HEK293 (cell line): ENCODE measurements at regions not wholly inside any gene's neighbourhood (a gene's known extent, or its start where the extent isn't known, plus 50 kb on each side); places are given as distances from the start of the nearest gene placed in this dataset.
A peak's percentile ranks its signal among the peaks of the same experiment; 100 is the strongest.
"Not testable (repeated sequence)": the region's sequence is repeated elsewhere in the genome, so short reads cannot be mapped to it uniquely, and the experiment has no call there.

ENCODE experiments used
- CTCF ChIA-PET: fragments of 350-600 bp; formaldehyde crosslinking; extraction: SDS; loops from one replicate; lab custom pipeline; 2021; ENCODE audit warnings: antibody characterized with exemption; lab: Yijun Ruan, JAX
- POLR2A ChIA-PET: fragments of 300-600 bp; formaldehyde crosslinking; extraction: SDS; loops from one replicate; lab custom pipeline; 2020; ENCODE audit warnings: antibody characterized with exemption, inconsistent platforms; lab: Yijun Ruan, JAX
- H3K27ac ChIP-seq: fragments of 200-500 bp; sonication (Bioruptor generic); 2 replicates; pipeline ENCODE4 v1.5.1; 2014; ENCODE audit warnings: low read depth, low read length, control low read depth, inconsistent platforms; ENCODE audit errors: extremely low read depth
- H3K36me3 ChIP-seq, 2 experiments: fragments of 200-500 bp in 1 of 2; sonication (Bioruptor generic) in 1 of 2; 1 replicate in 1 of 2; 2 replicates in 1 of 2; pipeline ENCODE4 v1.5.1; 2014 to 2017; ENCODE audit warnings: inconsistent platforms in 2 of 2, low read length in 2 of 2; ENCODE audit not compliant: control insufficient read depth in 2 of 2, insufficient read depth in 1 of 2
- H3K4me1 ChIP-seq: fragments of 200-500 bp; sonication (Bioruptor generic); 2 replicates; pipeline ENCODE4 v1.5.1; 2014; ENCODE audit warnings: mild to moderate bottlenecking, low read length, inconsistent platforms; ENCODE audit not compliant: control insufficient read depth, insufficient read depth
- H3K4me3 ChIP-seq: 2 replicates; pipeline ENCODE4 v1.5.1; 2011; ENCODE audit warnings: low read depth, mild to moderate bottlenecking, control low read depth, low read length, moderate library complexity
- H3K9me3 ChIP-seq: fragments of 200-500 bp; sonication (Bioruptor generic); 2 replicates; pipeline ENCODE4 v1.5.1; 2014; ENCODE audit warnings: low read depth, low read length, inconsistent platforms; ENCODE audit not compliant: control insufficient read depth, insufficient read depth
- KLF1 ChIP-seq: fragments of 450-650 bp; formaldehyde crosslinking; IDR thresholded peaks from 2 replicates; pipeline ENCODE4 v1.5.1; 2016; ENCODE audit warnings: missing biosample characterization, missing genetic modification characterization
- PRDM4 ChIP-seq: fragments of 450-650 bp; formaldehyde crosslinking; IDR thresholded peaks from 2 replicates; pipeline ENCODE4 v1.5.1; 2017; ENCODE audit warnings: missing biosample characterization, missing genetic modification characterization
- SP3 ChIP-seq: fragments of 450-650 bp; formaldehyde crosslinking; IDR thresholded peaks from 2 replicates; pipeline ENCODE4 v1.5.1; 2016; ENCODE audit warnings: missing biosample characterization, missing genetic modification characterization
- YY1 ChIP-seq: fragments of 450-650 bp; formaldehyde crosslinking; IDR thresholded peaks from 2 replicates; pipeline ENCODE4 v1.5.1; 2018; ENCODE audit warnings: missing biosample characterization, missing genetic modification characterization
- ZBTB48 ChIP-seq: fragments of 450-650 bp; formaldehyde crosslinking; IDR thresholded peaks from 2 replicates; pipeline ENCODE4 v1.5.1; 2016; ENCODE audit warnings: missing biosample characterization, missing genetic modification characterization
- ZNF132 ChIP-seq: fragments of 450-650 bp; formaldehyde crosslinking; IDR thresholded peaks from 2 replicates; pipeline ENCODE4 v1.5.1; 2017; ENCODE audit warnings: missing biosample characterization, missing genetic modification characterization, borderline replicate concordance
- ZNF202 ChIP-seq: fragments of 450-650 bp; formaldehyde crosslinking; IDR thresholded peaks from 2 replicates; pipeline ENCODE4 v1.5.1; 2016; ENCODE audit warnings: missing biosample characterization, missing genetic modification characterization, borderline replicate concordance
- ZNF274 ChIP-seq, 2 experiments: fragments of 200-500 bp in 1 of 2; fragments of 450-650 bp in 1 of 2; sonication (Bioruptor generic) in 1 of 2; formaldehyde crosslinking in 1 of 2; IDR thresholded peaks; 2 replicates each; pipeline versions ENCODE4 v1.5.1 to v1.6.1; 2014 to 2016; ENCODE audit warnings: borderline replicate concordance in 1 of 2, inconsistent platforms in 1 of 2, low read length in 1 of 2, missing biosample characterization in 1 of 2, missing genetic modification characterization in 1 of 2
- ZNF433 ChIP-seq: fragments of 450-650 bp; formaldehyde crosslinking; IDR thresholded peaks from 2 replicates; pipeline ENCODE4 v1.5.1; 2016; ENCODE audit warnings: missing biosample characterization, missing genetic modification characterization, low read depth
- ZNF585B ChIP-seq: fragments of 450-650 bp; formaldehyde crosslinking; IDR thresholded peaks from 2 replicates; pipeline ENCODE4 v1.5.1; 2016; ENCODE audit warnings: missing biosample characterization, missing genetic modification characterization
- ZNF624 ChIP-seq: fragments of 450-650 bp; formaldehyde crosslinking; IDR thresholded peaks from 2 replicates; pipeline ENCODE4 v1.5.1; 2017; ENCODE audit warnings: missing biosample characterization, missing genetic modification characterization
- ZNF654 ChIP-seq: fragments of 450-650 bp; formaldehyde crosslinking; IDR thresholded peaks from 2 replicates; pipeline ENCODE4 v1.5.1; 2016; ENCODE audit warnings: low read depth, missing biosample characterization, missing genetic modification characterization
- TF ChIP-seq, protein P1 (sequence below): fragments of 450-650 bp; formaldehyde crosslinking; IDR thresholded peaks from 2 replicates; pipeline ENCODE4 v1.5.1; 2016; ENCODE audit warnings: missing biosample characterization, missing genetic modification characterization
- TF ChIP-seq, protein P2 (sequence below): fragments of 450-650 bp; formaldehyde crosslinking; IDR thresholded peaks from 2 replicates; pipeline ENCODE4 v1.5.1; 2017; ENCODE audit warnings: missing biosample characterization, missing genetic modification characterization

DNA sequence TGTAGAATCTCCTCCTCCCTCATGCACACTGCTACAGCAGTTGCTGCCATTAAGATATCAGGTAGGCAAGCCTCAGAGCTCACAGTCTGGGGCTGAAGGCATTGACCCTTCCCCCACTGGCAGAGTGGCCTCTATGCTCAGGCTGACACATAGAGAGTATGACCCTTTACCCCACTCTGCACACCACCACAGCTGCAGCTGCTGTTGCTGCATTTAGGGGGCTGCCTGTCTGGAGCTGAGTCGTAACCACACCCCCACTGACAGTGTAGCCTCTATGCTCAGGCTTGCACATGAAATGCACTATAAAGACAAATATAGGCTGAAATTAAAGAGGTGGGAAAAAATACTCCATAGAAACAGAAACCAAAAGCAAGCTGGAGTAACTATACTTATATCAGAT lies 289.3 kb upstream of the PABPC4L start (continued):
- TF ChIP-seq ZNF274 (IDR thresholded peaks at IDR 0.05; ENCODE audit: low read length) (no peak), ZNF274 (tag by site-specific recombination; IDR thresholded peaks at IDR 0.05; ENCODE audit: borderline replicate concordance) (no peak), ZBTB48 (tag by site-specific recombination) (no peak), PRDM4 (no peak), ZNF585B (tag by site-specific recombination) (no peak), ZNF624 (tag by site-specific recombination) (no peak)
- TF ChIP-seq, protein P1, sequence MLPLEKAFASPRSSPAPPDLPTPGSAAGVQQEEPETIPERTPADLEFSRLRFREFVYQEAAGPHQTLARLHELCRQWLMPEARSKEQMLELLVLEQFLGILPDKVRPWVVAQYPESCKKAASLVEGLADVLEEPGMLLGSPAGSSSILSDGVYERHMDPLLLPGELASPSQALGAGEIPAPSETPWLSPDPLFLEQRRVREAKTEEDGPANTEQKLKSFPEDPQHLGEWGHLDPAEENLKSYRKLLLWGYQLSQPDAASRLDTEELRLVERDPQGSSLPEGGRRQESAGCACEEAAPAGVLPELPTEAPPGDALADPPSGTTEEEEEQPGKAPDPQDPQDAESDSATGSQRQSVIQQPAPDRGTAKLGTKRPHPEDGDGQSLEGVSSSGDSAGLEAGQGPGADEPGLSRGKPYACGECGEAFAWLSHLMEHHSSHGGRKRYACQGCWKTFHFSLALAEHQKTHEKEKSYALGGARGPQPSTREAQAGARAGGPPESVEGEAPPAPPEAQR: no peak

- H3K4me1 ChIP-seq, H3K27ac ChIP-seq, H3K36me3 ChIP-seq, CTCF ChIA-PET, H3K4me3 ChIP-seq, H3K9me3 ChIP-seq, POLR2A ChIA-PET: not testable (repeated sequence)
- TF ChIP-seq ZNF202: peak; percentile 26; the same call in 1 of the 2 replicates
Observed at GRCh38 chr4:134483514-134483913, 281.9 kb upstream of the PABPC4L start.

- H3K9me3 ChIP-seq: no peaks in the 10 kb centered on the region
- no peaks in the 10 kb centered on the region for H3K4me1 ChIP-seq
- no peak overlapping the region for H3K27ac ChIP-seq
- TF ChIP-seq, protein P2, sequence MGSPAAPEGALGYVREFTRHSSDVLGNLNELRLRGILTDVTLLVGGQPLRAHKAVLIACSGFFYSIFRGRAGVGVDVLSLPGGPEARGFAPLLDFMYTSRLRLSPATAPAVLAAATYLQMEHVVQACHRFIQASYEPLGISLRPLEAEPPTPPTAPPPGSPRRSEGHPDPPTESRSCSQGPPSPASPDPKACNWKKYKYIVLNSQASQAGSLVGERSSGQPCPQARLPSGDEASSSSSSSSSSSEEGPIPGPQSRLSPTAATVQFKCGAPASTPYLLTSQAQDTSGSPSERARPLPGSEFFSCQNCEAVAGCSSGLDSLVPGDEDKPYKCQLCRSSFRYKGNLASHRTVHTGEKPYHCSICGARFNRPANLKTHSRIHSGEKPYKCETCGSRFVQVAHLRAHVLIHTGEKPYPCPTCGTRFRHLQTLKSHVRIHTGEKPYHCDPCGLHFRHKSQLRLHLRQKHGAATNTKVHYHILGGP (tag by site-specific recombination): no peak
- TF ChIP-seq ZNF132 (tag by site-specific recombination): no peak
- no peak for TF ChIP-seq KLF1 (tag by site-specific recombination)
- CTCF ChIA-PET: no interaction called here
- no peak overlapping the region for H3K4me3 ChIP-seq
- POLR2A ChIA-PET: no interaction called here
- H3K36me3 ChIP-seq: no peaks in the 10 kb centered on the region
Observed at GRCh38 chr4:134471569-134471968, 270.0 kb upstream of the PABPC4L start.

DNA sequence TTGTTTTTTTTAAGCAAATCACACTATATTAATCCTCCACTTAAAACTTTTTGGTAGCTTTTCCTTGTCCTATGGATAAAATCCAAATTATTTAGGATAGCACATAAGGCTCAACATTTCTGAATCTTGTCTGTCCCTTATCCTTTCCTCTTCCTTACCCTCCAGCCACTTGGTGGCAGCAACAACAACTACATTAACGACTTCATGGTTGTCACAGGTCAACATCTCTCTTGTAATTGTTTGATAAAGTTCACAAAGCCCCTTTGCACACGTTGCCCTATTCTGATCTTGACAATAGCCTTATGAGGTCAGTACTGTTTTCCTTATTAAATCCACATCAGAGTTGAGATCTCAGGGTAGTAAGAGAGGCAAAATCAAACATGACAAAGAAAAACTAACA lies 269.0 kb upstream of the PABPC4L start:
- ChIA-PET CTCF (no interaction called here), POLR2A (no interaction called here)
- Histone ChIP-seq H3K4me3 (no peak overlapping the region), H3K36me3 (no peaks in the 10 kb centered on the region), H3K9me3 (no peaks in the 10 kb centered on the region), H3K27ac (no peak overlapping the region), H3K4me1 (no peaks in the 10 kb centered on the region)
- TF ChIP-seq SP3 (tag by site-specific recombination): no peak
- TF ChIP-seq ZNF433 (tag by site-specific recombination): no peak
- no peak for TF ChIP-seq YY1 (tag by site-specific recombination)
- peak; percentile 17 for TF ChIP-seq ZNF654 (tag by site-specific recombination)
